Psoas muscle (tissue), 7 donors: ENCODE measurements at regions not wholly inside any gene's neighbourhood (a gene's known extent, or its start where the extent isn't known, plus 50 kb on each side); places are given as distances from the start of the nearest gene placed in this dataset.

Source experiments
- ATAC-seq, 4 donors: fragments of 200-7000 bp; cut with Tn5 transposase; one replicate each; pipeline ENCODE4 v1.9.1; 2020; ENCODE audit warnings: moderate library complexity in 3 of 4, mild to moderate bottlenecking in 2 of 4
- DNase-seq, 2 donors: peaks; one replicate each; pipeline ENCODE4 v3.0.0-alpha.2; 2020
- H3K27ac ChIP-seq: fragments of 200-600 bp; one replicate; pipeline ENCODE4 v1.8.0; 2022
- H3K27me3 ChIP-seq, 3 donors: fragments of 200-600 bp in 1 of 3; one replicate each; pipeline versions ENCODE4 v1.6.1 to v1.8.0; 2013 to 2022; ENCODE audit warnings: low read length in 2 of 3, mild to moderate bottlenecking in 2 of 3, moderate library complexity in 1 of 3; ENCODE audit not compliant: insufficient read depth in 3 of 3
- H3K36me3 ChIP-seq, 2 donors: fragments of 200-600 bp in 1 of 2; one replicate each; pipeline versions ENCODE4 v1.6.1 to v1.8.0; 2013 to 2022; ENCODE audit warnings: low read depth in 1 of 2, mild to moderate bottlenecking in 1 of 2, moderate library complexity in 1 of 2; ENCODE audit not compliant: insufficient read depth in 1 of 2
- H3K4me1 ChIP-seq: fragments of 200-600 bp; one replicate; pipeline ENCODE4 v1.8.0; 2022
- H3K4me3 ChIP-seq: fragments of 200-600 bp; one replicate; pipeline ENCODE4 v1.8.0; 2022; ENCODE audit warnings: mild to moderate bottlenecking
- H3K9me3 ChIP-seq: fragments of 200-600 bp; one replicate; pipeline ENCODE4 v1.8.0; 2022
- CTCF ChIP-seq: fragments of 200-600 bp; IDR thresholded peaks from one replicate; pipeline ENCODE4 v1.8.0; 2022; ENCODE audit warnings: antibody characterized with exemption
- WGBS, 3 donors: extraction: QIAGEN DNeasy Blood & Tissue Kit; methylation state at CpG; one replicate each; pipeline versions ENCODE4 v1.1.6 to v1.1.7; 2013; 5-methylcytosine and 5-hydroxymethylcytosine counted together
- intact Hi-C, 2 donors: fragments of 100-400 bp; cut with DNase I; formaldehyde crosslinking; loops; one replicate each; pipeline versions ENCODE4 v1.11.0 to v1.14.2; 2022
- donor health status: healthy with polysubstance abuse.
- donor health status: DM: no; HTN: no; CAD: no; lungs with moderate emphysema.
- donor health status: Bipolar disorder and iron deficiency.
- donor health status: healthy.
- donor health status: DM: yes; HTN: yes; CAD: no.
- donor health status: DM: no; HTN: no; CAD: no.
- donor health status: DM: yes; HTN: yes; CAD: no.

GRCh38 chr13:69649063-69649392, 458.6 kb upstream of the ATXN8OS start:
- Histone ChIP-seq H3K36me3 (no peaks in the 10 kb centered on the region), H3K4me1 (no peaks in the 10 kb centered on the region), H3K27me3 (no peaks in the 10 kb centered on the region), H3K9me3 (peaks cover 5% of the 10 kb centered on the region), H3K27ac (no peak overlapping the region), H3K4me3 (no peak overlapping the region)
- DNase-seq = no peak
- no peak for ATAC-seq
- no peak for TF ChIP-seq CTCF
- WGBS, 3 donors = 59 to 75% (median 72%) methylated on average over 2 of the region's 2 CpGs
- intact Hi-C loops = no loop called here

GRCh38 chr13:69648340-69649062, 459.1 kb upstream of the ATXN8OS start:
- peaks cover 5% of the 10 kb centered on the region for H3K9me3 ChIP-seq
- intact Hi-C loops = no loop called here
- TF ChIP-seq CTCF = no peak
- H3K4me3 ChIP-seq = no peak overlapping the region
- H3K27me3 ChIP-seq = no peaks in the 10 kb centered on the region
- WGBS, 3 donors = 81 to 88% (median 83%) methylated on average over 3 of the region's 3 CpGs
- no peak overlapping the region for H3K27ac ChIP-seq
- H3K4me1 ChIP-seq = no peaks in the 10 kb centered on the region
- no peaks in the 10 kb centered on the region for H3K36me3 ChIP-seq
- ATAC-seq (no peak), DNase-seq (no peak)

- no peak for TF ChIP-seq CTCF
- intact Hi-C loops = no loop called here
- Histone ChIP-seq H3K4me3 (no peak overlapping the region), H3K36me3 (no peaks in the 10 kb centered on the region), H3K27me3 (no peaks in the 10 kb centered on the region), H3K4me1 (no peaks in the 10 kb centered on the region), H3K9me3 (peaks cover 5% of the 10 kb centered on the region), H3K27ac (no peak overlapping the region)
- ATAC-seq = no peak
- DNase-seq = no peak
Measured at GRCh38 chr13:69644447-69644846, 463.2 kb upstream of the ATXN8OS start.

- H3K9me3 ChIP-seq = peaks cover 5% of the 10 kb centered on the region
- DNase-seq = no peak
- H3K36me3 ChIP-seq = no peaks in the 10 kb centered on the region
- intact Hi-C loops = no loop called here
- H3K27ac ChIP-seq = no peak overlapping the region
- H3K4me3 ChIP-seq = no peak overlapping the region
- H3K27me3 ChIP-seq = no peaks in the 10 kb centered on the region
- ATAC-seq = no peak
- H3K4me1 ChIP-seq = no peaks in the 10 kb centered on the region
- no peak for TF ChIP-seq CTCF
Measured at GRCh38 chr13:69641773-69642172, 465.9 kb upstream of the ATXN8OS start.

GRCh38 chr13:69633044-69633443, 474.6 kb upstream of the ATXN8OS start:
- intact Hi-C loops = no loop called here
- Histone ChIP-seq H3K4me1 (no peaks in the 10 kb centered on the region), H3K4me3 (no peak overlapping the region), H3K27ac (no peak overlapping the region), H3K27me3 (no peaks in the 10 kb centered on the region), H3K36me3 (no peaks in the 10 kb centered on the region), H3K9me3 (no peaks in the 10 kb centered on the region)
- no peak for TF ChIP-seq CTCF
- 71 to 86% (median 79%) methylated on average over 1 of the region's 1 CpG for WGBS, 3 donors
- ATAC-seq = no peak
- no peak for DNase-seq
